Endothelial cell of umbilical vein (primary cell): ENCODE measurements at regions not wholly inside any gene's neighbourhood (a gene's known extent, or its start where the extent isn't known, plus 50 kb on each side); places are given as distances from the start of the nearest gene placed in this dataset.

Source experiments
- BruUV-seq: library from RNA; stranded (reverse); fragments of 400-500 nt; replicated peaks from 2 replicates; lab custom pipeline; 2021; lab: Mats Ljungman, UMichigan
- CTCF ChIA-PET: fragments of 300-600, 350-600 bp; sonication (Branson Sonifier 250); formaldehyde crosslinking; loops from one replicate; lab custom pipeline; 2021; ENCODE audit warnings: antibody characterized with exemption, inconsistent platforms; lab: Charles Lee
- POLR2A ChIA-PET: fragments of 300-600, 350-600 bp; sonication (Branson Sonifier 250); formaldehyde crosslinking; loops from one replicate; lab custom pipeline; 2021; ENCODE audit warnings: antibody characterized with exemption, inconsistent platforms; lab: Charles Lee
- DNase-seq: peaks from one replicate; pipeline ENCODE4 v3.0.0-alpha.2; 2011; ENCODE audit warnings: low read depth, low spot score
- FAIRE-seq: peaks from 2 replicates; lab custom pipeline; 2011; peaks lifted over from hg19 to GRCh38; lab: Jason Lieb, UNC
- H2AFZ ChIP-seq: 2 replicates; pipeline ENCODE4 v1.6.0; 2012; ENCODE audit warnings: low read depth, low read length, control low read depth, inconsistent platforms
- H3K27ac ChIP-seq: 2 replicates; pipeline ENCODE4 v1.5.1; 2011; ENCODE audit warnings: low read depth, mild to moderate bottlenecking, control low read depth, low read length, moderate library complexity; ENCODE audit not compliant: insufficient read depth
- H3K27me3 ChIP-seq, 2 experiments: 2 replicates each; pipeline versions ENCODE4 v1.6.0 to v1.6.1; 2011; ENCODE audit warnings: low read length in 2 of 2, mixed read lengths in 1 of 2; ENCODE audit not compliant: control insufficient read depth in 2 of 2, insufficient read depth in 2 of 2
- H3K36me3 ChIP-seq, 2 experiments: 2 replicates in 1 of 2; 3 replicates in 1 of 2; pipeline ENCODE4 v1.5.1; 2011; ENCODE audit warnings: low read length in 2 of 2, mild to moderate bottlenecking in 1 of 2, moderate library complexity in 1 of 2; ENCODE audit not compliant: control insufficient read depth in 2 of 2, insufficient read depth in 2 of 2; ENCODE audit errors: extremely low read depth in 1 of 2
- H3K4me1 ChIP-seq: 3 replicates; pipeline ENCODE4 v1.5.1; 2011; ENCODE audit warnings: mild to moderate bottlenecking, low read length; ENCODE audit not compliant: control insufficient read depth, insufficient read depth; ENCODE audit errors: extremely low read depth
- H3K4me2 ChIP-seq: 2 replicates; pipeline ENCODE4 v1.6.1; 2011; ENCODE audit warnings: low read length, control low read depth, mixed read lengths; ENCODE audit not compliant: insufficient read depth
- H3K4me3 ChIP-seq, 3 experiments: fragments of 200-600 bp in 1 of 3; sonication (generic), shearing (Covaris generic) in 1 of 3; replicated peaks in 1 of 3; 2 replicates each; pipeline ENCODE4 v1.5.1; 2011 to 2016; ENCODE audit warnings: control low read depth in 3 of 3, low read length in 3 of 3, mild to moderate bottlenecking in 2 of 3, inconsistent platforms in 1 of 3, low read depth in 1 of 3, moderate library complexity in 1 of 3; ENCODE audit not compliant: insufficient read depth in 1 of 3
- H3K79me2 ChIP-seq: 2 replicates; pipeline ENCODE4 v1.6.0; 2012; ENCODE audit warnings: low read length, inconsistent platforms; ENCODE audit not compliant: control insufficient read depth, insufficient read depth
- H3K9ac ChIP-seq: replicated peaks from 2 replicates; pipeline ENCODE3; 2011; ENCODE audit warnings: low read length, control low read depth; ENCODE audit not compliant: insufficient read depth; ENCODE audit errors: extremely low read depth
- H3K9me1 ChIP-seq: replicated peaks from 3 replicates; pipeline ENCODE4 v1.6.0; 2011; ENCODE audit warnings: mild to moderate bottlenecking, low read length; ENCODE audit not compliant: control insufficient read depth, insufficient read depth; ENCODE audit errors: extremely low read depth
- H3K9me3 ChIP-seq: replicated peaks from 2 replicates; pipeline ENCODE4 v1.5.1; 2012; ENCODE audit warnings: low read length, inconsistent platforms; ENCODE audit not compliant: control insufficient read depth, insufficient read depth
- H4K20me1 ChIP-seq: replicated peaks from 2 replicates; pipeline ENCODE3; 2011; ENCODE audit warnings: mild to moderate bottlenecking, low read length; ENCODE audit not compliant: control insufficient read depth, insufficient read depth; ENCODE audit errors: extremely low read depth
- EZH2 ChIP-seq: IDR thresholded peaks from 2 replicates; pipeline ENCODE4 v1.6.1; 2012; ENCODE audit warnings: borderline replicate concordance, low read depth, mild to moderate bottlenecking, moderate library complexity, low read length, inconsistent platforms; ENCODE audit not compliant: severe bottlenecking
- FOS ChIP-seq: IDR thresholded peaks from 2 replicates; pipeline ENCODE4 v1.6.1; 2011; ENCODE audit warnings: mild to moderate bottlenecking, low read length, moderate library complexity, borderline replicate concordance; ENCODE audit not compliant: insufficient read depth
- GATA2 ChIP-seq: IDR thresholded peaks from 2 replicates; pipeline ENCODE4 v1.7.0; 2011; ENCODE audit warnings: low read depth, mild to moderate bottlenecking, moderate library complexity, mixed read lengths, low read length; ENCODE audit not compliant: insufficient read length, insufficient read depth
- JUN ChIP-seq: IDR thresholded peaks from 2 replicates; pipeline ENCODE4 v1.6.1; 2011; ENCODE audit warnings: borderline replicate concordance, low read depth; ENCODE audit not compliant: insufficient read length, insufficient read depth
- POLR2A ChIP-seq: IDR thresholded peaks from 2 replicates; pipeline ENCODE4 v1.6.1; 2012; ENCODE audit warnings: low read depth, mild to moderate bottlenecking, control low read depth, low read length
- dilution Hi-C: fragments of 300-500 bp; cut with MboI; formaldehyde crosslinking; loops from one replicate; pipeline ENCODE4 v1.15.0; 2019; ENCODE audit warnings: low sequenced_read_pairs; ENCODE audit not compliant: extremely low pct_ligation_motif_present
- intact Hi-C: fragments of 100-400 bp; cut with micrococcal nuclease; formaldehyde crosslinking; loops from one replicate; pipeline ENCODE4 v1.10.0; 2022
- TF ChIP-seq, protein P1 (sequence below): IDR thresholded peaks from 2 replicates; pipeline ENCODE4 v1.6.1; 2011; ENCODE audit not compliant: insufficient read depth, insufficient read length
- TF ChIP-seq, protein P2 (sequence below), 2 donors: IDR thresholded peaks; 1 replicate in 1 of 2; 2 replicates in 1 of 2; pipeline ENCODE4 v1.5.1; 2011; ENCODE audit warnings: low read length in 2 of 2, mild to moderate bottlenecking in 2 of 2, moderate library complexity in 2 of 2, control low read depth in 1 of 2, inconsistent platforms in 1 of 2, low read depth in 1 of 2; ENCODE audit not compliant: insufficient read depth in 1 of 2; ENCODE audit errors: extremely low read depth in 1 of 2

DNA sequence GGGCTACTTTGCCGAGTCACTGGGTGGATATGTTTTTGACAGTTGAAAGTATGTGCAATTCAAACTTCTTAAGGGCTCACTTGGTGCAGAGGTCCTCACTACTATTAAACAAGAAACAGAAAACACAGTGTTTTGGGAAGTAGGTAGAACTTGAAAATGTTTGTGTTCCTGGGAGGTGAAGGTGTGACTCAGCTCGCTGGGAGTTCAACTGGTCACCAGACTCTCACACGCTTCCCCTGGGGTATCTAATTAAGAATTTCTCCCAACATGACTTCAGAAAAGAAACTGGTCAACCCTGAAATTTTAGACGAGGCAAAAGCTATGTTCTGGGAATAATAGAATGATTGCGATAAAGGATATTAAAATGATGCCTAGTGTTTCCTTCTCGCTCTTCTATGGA lies 1039.8 kb upstream of the SEMA6D start:
- POLR2A ChIA-PET = no interaction called here
- Histone ChIP-seq H3K9me3 (no peaks in the 10 kb centered on the region), H3K4me2 (no peak overlapping the region), H3K79me2 (no peaks in the 10 kb centered on the region), H3K27ac (no peak overlapping the region), H3K27me3 (no peaks in the 10 kb centered on the region), H3K4me1 (no peaks in the 10 kb centered on the region), H3K4me3 (no peak overlapping the region), H3K9ac (no peak overlapping the region), H4K20me1 (no peaks in the 10 kb centered on the region), H3K36me3 (no peaks in the 10 kb centered on the region), H3K9me1 (no peaks in the 10 kb centered on the region), H2AFZ (no peak overlapping the region)
- intact Hi-C loops (no loop called here), dilution Hi-C loops (no loop called here)
- no peak for TF ChIP-seq FOS
- TF ChIP-seq, protein P1, sequence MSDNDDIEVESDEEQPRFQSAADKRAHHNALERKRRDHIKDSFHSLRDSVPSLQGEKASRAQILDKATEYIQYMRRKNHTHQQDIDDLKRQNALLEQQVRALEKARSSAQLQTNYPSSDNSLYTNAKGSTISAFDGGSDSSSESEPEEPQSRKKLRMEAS = no peak
- TF ChIP-seq, protein P2, sequence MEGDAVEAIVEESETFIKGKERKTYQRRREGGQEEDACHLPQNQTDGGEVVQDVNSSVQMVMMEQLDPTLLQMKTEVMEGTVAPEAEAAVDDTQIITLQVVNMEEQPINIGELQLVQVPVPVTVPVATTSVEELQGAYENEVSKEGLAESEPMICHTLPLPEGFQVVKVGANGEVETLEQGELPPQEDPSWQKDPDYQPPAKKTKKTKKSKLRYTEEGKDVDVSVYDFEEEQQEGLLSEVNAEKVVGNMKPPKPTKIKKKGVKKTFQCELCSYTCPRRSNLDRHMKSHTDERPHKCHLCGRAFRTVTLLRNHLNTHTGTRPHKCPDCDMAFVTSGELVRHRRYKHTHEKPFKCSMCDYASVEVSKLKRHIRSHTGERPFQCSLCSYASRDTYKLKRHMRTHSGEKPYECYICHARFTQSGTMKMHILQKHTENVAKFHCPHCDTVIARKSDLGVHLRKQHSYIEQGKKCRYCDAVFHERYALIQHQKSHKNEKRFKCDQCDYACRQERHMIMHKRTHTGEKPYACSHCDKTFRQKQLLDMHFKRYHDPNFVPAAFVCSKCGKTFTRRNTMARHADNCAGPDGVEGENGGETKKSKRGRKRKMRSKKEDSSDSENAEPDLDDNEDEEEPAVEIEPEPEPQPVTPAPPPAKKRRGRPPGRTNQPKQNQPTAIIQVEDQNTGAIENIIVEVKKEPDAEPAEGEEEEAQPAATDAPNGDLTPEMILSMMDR (IDR thresholded peaks at IDR 0.05; ENCODE audit: extremely low read depth in 1 of 2, insufficient read depth in 1 of 2, low read depth in 1 of 2, low read length in 2 of 2) = no peak
- no peak for TF ChIP-seq EZH2
- TF ChIP-seq GATA2 = no peak
- TF ChIP-seq POLR2A = no peak
- TF ChIP-seq JUN = no peak
- FAIRE-seq (no peak), DNase-seq (no peak)
- CTCF ChIA-PET = no interaction called here
- BruUV-seq = no TSS peak
